Tibial artery (tissue), 4 donors: ENCODE measurements at regions not wholly inside any gene's neighbourhood (a gene's known extent, or its start where the extent isn't known, plus 50 kb on each side); places are given as distances from the start of the nearest gene placed in this dataset.

Source experiments
- DNase-seq, 2 donors: peaks; one replicate each; pipeline ENCODE4 v3.0.0-alpha.2; 2019
- H3K27ac ChIP-seq, 2 donors: fragments of 200-600 bp; sonication (generic) in 1 of 2; 1 replicate in 1 of 2; 2 replicates in 1 of 2; pipeline ENCODE4 v1.5.1; 2018 to 2019; ENCODE audit warnings: mild to moderate bottlenecking in 1 of 2
- H3K27me3 ChIP-seq, 2 donors: fragments of 200-600 bp; sonication (generic) in 1 of 2; one replicate each; pipeline versions ENCODE4 v1.5.1 to v1.6.0; 2016 to 2019
- H3K36me3 ChIP-seq, 3 donors: fragments of 200-600 bp; sonication (generic) in 2 of 3; one replicate each; pipeline ENCODE4 v1.5.1; 2016 to 2019; ENCODE audit warnings: mild to moderate bottlenecking in 2 of 3
- H3K4me1 ChIP-seq, 4 donors: fragments of 200-600 bp; sonication (generic) in 2 of 4; 1 replicate in 3 of 4; 2 replicates in 1 of 4; pipeline ENCODE4 v1.5.1; 2016 to 2019
- H3K4me3 ChIP-seq, 2 donors: fragments of 200-600 bp; sonication (generic) in 1 of 2; 1 replicate in 1 of 2; 2 replicates in 1 of 2; pipeline ENCODE4 v1.5.1; 2018 to 2019; ENCODE audit warnings: mild to moderate bottlenecking in 2 of 2
- H3K9me3 ChIP-seq, 3 donors: fragments of 200-600 bp; sonication (generic) in 1 of 3; one replicate each; pipeline ENCODE4 v1.5.1; 2016 to 2019
- CTCF ChIP-seq, 2 experiments: fragments of 200-600 bp in 1 of 2; fragments of 450-650 bp in 1 of 2; IDR thresholded peaks; one replicate each; pipeline ENCODE4 v1.5.1; 2017 to 2019; ENCODE audit warnings: antibody characterized with exemption in 2 of 2, mild to moderate bottlenecking in 1 of 2, moderate library complexity in 1 of 2
- intact Hi-C: fragments of 100-400 bp; cut with DNase I; formaldehyde crosslinking; loops from one replicate; pipeline ENCODE4 v1.15.0; 2023; ENCODE audit warnings: low total_unique reads

GRCh38 chr16:35562919-35563318 lies 2103.5 kb downstream of the TP53TG3F start:
- intact Hi-C loops: no loop called here
- no peak for DNase-seq
- H3K27ac ChIP-seq: no peak overlapping the region

GRCh38 chr16:35564148-35564547 lies 2104.7 kb downstream of the TP53TG3F start:
- DNase-seq: no peak

More at GRCh38 chr16:35562919-35563318, 2103.5 kb downstream of the TP53TG3F start:
- Histone ChIP-seq H3K4me1 (no peaks in the 10 kb centered on the region), H3K9me3 (no peaks in the 10 kb centered on the region), H3K4me3 (no peak overlapping the region), H3K27me3 (no peaks in the 10 kb centered on the region), H3K36me3 (no peaks in the 10 kb centered on the region)
- TF ChIP-seq CTCF (IDR thresholded peaks at IDR 0.05): no peak

GRCh38 chr16:35564889-35565288 lies 2105.5 kb downstream of the TP53TG3F start:
- Histone ChIP-seq H3K4me3 (no peak overlapping the region), H3K27me3 (no peaks in the 10 kb centered on the region), H3K36me3 (no peaks in the 10 kb centered on the region), H3K9me3 (no peaks in the 10 kb centered on the region), H3K4me1 (no peaks in the 10 kb centered on the region), H3K27ac (no peak overlapping the region)
- intact Hi-C loops: no loop called here
- DNase-seq: no peak
- TF ChIP-seq CTCF (IDR thresholded peaks at IDR 0.05): no peak

More at GRCh38 chr16:35564148-35564547, 2104.7 kb downstream of the TP53TG3F start:
- H3K27ac ChIP-seq: no peak overlapping the region
- no peak for TF ChIP-seq CTCF (IDR thresholded peaks at IDR 0.05)
- intact Hi-C loops: no loop called here
- H3K4me3 ChIP-seq: no peak overlapping the region
- H3K9me3 ChIP-seq: no peaks in the 10 kb centered on the region
- no peaks in the 10 kb centered on the region for H3K4me1 ChIP-seq
- no peaks in the 10 kb centered on the region for H3K27me3 ChIP-seq
- H3K36me3 ChIP-seq: no peaks in the 10 kb centered on the region

GRCh38 chr16:35565626-35566025 lies 2106.2 kb downstream of the TP53TG3F start:
- no peaks in the 10 kb centered on the region for H3K36me3 ChIP-seq
- TF ChIP-seq CTCF (IDR thresholded peaks at IDR 0.05): no peak
- H3K27me3 ChIP-seq: no peaks in the 10 kb centered on the region
- intact Hi-C loops: no loop called here
- no peaks in the 10 kb centered on the region for H3K4me1 ChIP-seq
- H3K9me3 ChIP-seq: no peaks in the 10 kb centered on the region
- no peak for DNase-seq
- H3K4me3 ChIP-seq: no peak overlapping the region
- H3K27ac ChIP-seq: no peak overlapping the region

- DNase-seq: no peak
- Histone ChIP-seq H3K4me1 (no peaks in the 10 kb centered on the region), H3K27ac (no peak overlapping the region), H3K36me3 (no peaks in the 10 kb centered on the region), H3K27me3 (no peaks in the 10 kb centered on the region), H3K9me3 (peaks cover 0 to 13% (median 0%) of the 10 kb centered on the region in 3 donors), H3K4me3 (no peak overlapping the region)
- intact Hi-C loops: no loop called here
- TF ChIP-seq CTCF (IDR thresholded peaks at IDR 0.05): no peak
These were observed 2110.0 kb downstream of the TP53TG3F start for GRCh38 chr16:35569413-35569812.

GRCh38 chr16:35570946-35571345 lies 2111.5 kb downstream of the TP53TG3F start:
- TF ChIP-seq CTCF (IDR thresholded peaks at IDR 0.05): no peak
- intact Hi-C loops: no loop called here
- Histone ChIP-seq H3K9me3 (peaks cover 0 to 19% (median 0%) of the 10 kb centered on the region in 3 donors), H3K27ac (no peak overlapping the region), H3K27me3 (no peaks in the 10 kb centered on the region), H3K4me3 (no peak overlapping the region), H3K36me3 (no peaks in the 10 kb centered on the region), H3K4me1 (no peaks in the 10 kb centered on the region)
- no peak for DNase-seq
